DOHH2 (cell line): ENCODE measurements at regions not wholly inside any gene's neighbourhood (a gene's known extent, or its start where the extent isn't known, plus 50 kb on each side); places are given as distances from the start of the nearest gene placed in this dataset.

Experiments used
- H3F3A ChIP-seq: fragments of 200-600 bp; sonication (generic), shearing (Covaris generic); 2 replicates; pipeline ENCODE4 v1.6.0; 2016; ENCODE audit warnings: antibody characterized with exemption, mild to moderate bottlenecking; ENCODE audit not compliant: control insufficient read depth, insufficient read depth
- H3K27ac ChIP-seq: fragments of 200-600 bp; sonication (generic); 2 replicates; pipeline ENCODE4 v1.5.1; 2014; ENCODE audit warnings: low read depth, mild to moderate bottlenecking, low read length, moderate library complexity
- H3K27me3 ChIP-seq: fragments of 200-600 bp; sonication (generic); 2 replicates; pipeline ENCODE4 v1.6.1; 2014; ENCODE audit warnings: mild to moderate bottlenecking, low read length, mixed read lengths; ENCODE audit not compliant: control insufficient read depth
- H3K36me3 ChIP-seq: fragments of 200-600 bp; sonication (generic); 2 replicates; pipeline ENCODE4 v1.6.1; 2014; ENCODE audit warnings: mild to moderate bottlenecking, low read length, moderate library complexity, mixed read lengths; ENCODE audit not compliant: control insufficient read depth
- H3K4me1 ChIP-seq: fragments of 200-600 bp; sonication (generic); 2 replicates; pipeline ENCODE4 v1.6.1; 2014; ENCODE audit warnings: mild to moderate bottlenecking, low read length, mixed read lengths; ENCODE audit not compliant: control insufficient read depth
- H3K4me2 ChIP-seq: fragments of 200-600 bp; sonication (generic); 2 replicates; pipeline ENCODE4 v1.6.0; 2014; ENCODE audit warnings: mild to moderate bottlenecking, low read length, moderate library complexity
- H3K4me3 ChIP-seq: fragments of 200-600 bp; sonication (generic); 2 replicates; pipeline ENCODE4 v1.5.1; 2014; ENCODE audit warnings: mild to moderate bottlenecking, low read length, mixed read lengths
- H3K79me2 ChIP-seq: fragments of 200-600 bp; sonication (generic); 2 replicates; pipeline ENCODE4 v1.6.1; 2014; ENCODE audit warnings: mild to moderate bottlenecking, low read length, mixed read lengths; ENCODE audit not compliant: control insufficient read depth
- H3K9me2 ChIP-seq: fragments of 200-600 bp; sonication (generic); replicated peaks from 2 replicates; pipeline ENCODE4 v1.6.1; 2014; ENCODE audit warnings: mild to moderate bottlenecking, low read length, mixed read lengths; ENCODE audit not compliant: control insufficient read depth
- H3K9me3 ChIP-seq: fragments of 200-600 bp; sonication (generic); 2 replicates; pipeline ENCODE4 v1.6.1; 2014; ENCODE audit warnings: antibody characterized with exemption, low read length, mixed read lengths; ENCODE audit not compliant: control insufficient read depth, insufficient read depth
- H4K20me1 ChIP-seq: fragments of 200-600 bp; sonication (generic); 2 replicates; pipeline ENCODE4 v1.6.0; 2014; ENCODE audit warnings: low read depth, mild to moderate bottlenecking, antibody characterized with exemption, low read length, moderate library complexity; ENCODE audit not compliant: control insufficient read depth, insufficient read depth
- CTCF ChIP-seq: fragments of 200-600 bp; sonication (generic); IDR thresholded peaks from one replicate; pipeline ENCODE4 v1.5.1; 2014; ENCODE audit warnings: antibody characterized with exemption, mild to moderate bottlenecking, low read depth, low read length; ENCODE audit not compliant: poor library complexity, severe bottlenecking
- EZH2phosphoT487 ChIP-seq: fragments of 200-600 bp; sonication (generic); IDR thresholded peaks from 2 replicates; pipeline ENCODE4 v1.6.1; 2017; ENCODE audit warnings: borderline replicate concordance, mild to moderate bottlenecking, antibody characterized with exemption, low read length, moderate library complexity, mixed read lengths

GRCh38 chr11:103586756-103587155, 449.7 kb upstream of the DDI1 start:
- Histone ChIP-seq H3K4me3 (no peak overlapping the region), H4K20me1 (no peaks in the 10 kb centered on the region), H3F3A (no peaks in the 10 kb centered on the region), H3K36me3 (no peaks in the 10 kb centered on the region), H3K79me2 (no peaks in the 10 kb centered on the region), H3K27ac (no peak overlapping the region), H3K27me3 (no peaks in the 10 kb centered on the region), H3K9me3 (no peaks in the 10 kb centered on the region), H3K9me2 (no peaks in the 10 kb centered on the region), H3K4me1 (no peaks in the 10 kb centered on the region), H3K4me2 (no peak overlapping the region)
- TF ChIP-seq CTCF (no peak), EZH2phosphoT487 (no peak)

GRCh38 chr11:103587901-103588788, 448.3 kb upstream of the DDI1 start:
- H3F3A ChIP-seq, result no peaks in the 10 kb centered on the region
- TF ChIP-seq CTCF, result no peak
- TF ChIP-seq EZH2phosphoT487, result no peak
- no peak overlapping the region for H3K4me3 ChIP-seq
- H4K20me1 ChIP-seq, result no peaks in the 10 kb centered on the region
- H3K4me2 ChIP-seq, result no peak overlapping the region
- H3K79me2 ChIP-seq, result no peaks in the 10 kb centered on the region
- no peaks in the 10 kb centered on the region for H3K36me3 ChIP-seq
- no peaks in the 10 kb centered on the region for H3K4me1 ChIP-seq
- H3K9me2 ChIP-seq, result no peaks in the 10 kb centered on the region
- H3K9me3 ChIP-seq, result no peaks in the 10 kb centered on the region
- no peak overlapping the region for H3K27ac ChIP-seq
- H3K27me3 ChIP-seq, result no peaks in the 10 kb centered on the region

- Histone ChIP-seq H3K27ac (no peak overlapping the region), H3K36me3 (no peaks in the 10 kb centered on the region), H3F3A (no peaks in the 10 kb centered on the region), H3K9me2 (no peaks in the 10 kb centered on the region), H4K20me1 (no peaks in the 10 kb centered on the region), H3K4me3 (no peak overlapping the region), H3K4me1 (no peaks in the 10 kb centered on the region), H3K79me2 (no peaks in the 10 kb centered on the region), H3K9me3 (no peaks in the 10 kb centered on the region), H3K27me3 (no peaks in the 10 kb centered on the region), H3K4me2 (no peak overlapping the region)
- TF ChIP-seq EZH2phosphoT487 (no peak), CTCF (no peak)
These were observed 444.9 kb upstream of the DDI1 start for GRCh38 chr11:103591554-103591953.
